ENCODE measurements at regions not wholly inside any gene's neighbourhood (a gene's known extent, or its start where the extent isn't known, plus 50 kb on each side); places are given as distances from the start of the nearest gene placed in this dataset.

DNA sequence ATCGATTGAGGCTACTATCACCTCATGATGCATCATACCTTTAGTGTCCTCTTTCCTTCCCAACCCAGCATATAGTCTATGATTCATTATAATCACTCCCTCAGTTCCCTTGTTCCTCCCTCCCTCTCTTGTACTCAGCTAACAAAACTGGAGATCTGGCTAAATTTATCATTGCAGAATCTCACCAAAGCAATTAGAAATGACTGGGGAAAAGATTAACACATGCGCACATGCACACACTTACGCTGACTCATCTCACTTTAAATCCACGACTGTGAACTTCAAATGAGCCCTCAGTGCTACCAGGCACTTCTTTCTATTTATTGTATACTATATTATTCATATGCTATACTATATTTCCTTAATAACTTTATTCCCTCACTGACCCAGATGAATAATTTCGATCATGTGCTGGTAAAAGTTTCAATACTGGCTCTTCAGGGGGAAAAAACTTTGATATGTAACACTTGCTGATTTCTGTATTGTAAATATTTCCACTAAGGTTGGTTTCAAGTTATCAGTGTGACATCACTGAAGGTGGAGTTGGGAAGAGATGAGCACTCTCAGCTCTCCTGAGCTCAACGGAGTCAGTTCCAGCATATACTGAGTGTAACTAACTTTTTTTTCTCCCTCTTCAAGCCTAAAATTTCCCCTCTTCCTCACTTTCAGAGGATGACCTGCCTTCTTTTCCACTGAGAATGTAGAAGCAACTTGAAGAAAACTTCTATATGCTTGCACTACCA lies 613.7 kb upstream of the B3GALT2 start:
- no TSS peak for BruUV-seq (replicated peaks)
- Histone ChIP-seq H4K20me1 (ENCODE audit: control insufficient read depth, insufficient read depth) (no peaks in the 10 kb centered on the region), H2AFZ (ENCODE audit: control insufficient read depth, low read depth, low read length) (no peak overlapping the region), H3K4me2 (ENCODE audit: control insufficient read depth, insufficient read depth) (no peak overlapping the region), H3K36me3 (ENCODE audit: control insufficient read depth in 2 of 2, insufficient read depth in 2 of 2, low read length in 1 of 2) (no peaks in the 10 kb centered on the region), H3K9me3 (replicated peaks; ENCODE audit: control insufficient read depth, insufficient read depth, low read length) (no peaks in the 10 kb centered on the region), H3K9ac (ENCODE audit: control insufficient read depth, insufficient read depth, low read length) (no peak overlapping the region), H3K27ac (ENCODE audit: control insufficient read depth, insufficient read depth) (no peak overlapping the region), H3K4me1 (ENCODE audit: control insufficient read depth, insufficient read depth, low read length) (no peaks in the 10 kb centered on the region), H3K27me3 (replicated peaks in 1 of 2; ENCODE audit: control insufficient read depth in 2 of 2, insufficient read depth in 2 of 2, low read length in 1 of 2) (no peaks in the 10 kb centered on the region), H3K4me3 (no peak overlapping the region), H3K79me2 (ENCODE audit: control insufficient read depth, insufficient read depth, low read length) (no peaks in the 10 kb centered on the region)
- FAIRE-seq: no peak
- TF ChIP-seq HDAC2 (IDR thresholded peaks at IDR 0.05) (no peak), ELK1 (IDR thresholded peaks at IDR 0.05; ENCODE audit: low read depth, low read length) (no peak), KDM1A (IDR thresholded peaks at IDR 0.05; ENCODE audit: borderline replicate concordance) (no peak), RELA (IDR thresholded peaks at IDR 0.05; ENCODE audit: borderline replicate concordance, partially characterized antibody) (no peak), STAT1 (conservative IDR thresholded peaks at IDR 0.05) (no peak), STAT3 (IDR thresholded peaks at IDR 0.05; ENCODE audit: low read depth, low read length) (no peak), NKRF (conservative IDR thresholded peaks at IDR 0.05) (no peak), ZBED1 (IDR thresholded peaks at IDR 0.05; ENCODE audit: borderline replicate concordance) (no peak), JUND (IDR thresholded peaks at IDR 0.05; ENCODE audit: low read depth, low read length) (no peak)
- DNase-seq (ENCODE audit: low read depth, low spot score): no peak
- 37% methylated on average over 6 of the region's 6 CpGs for WGBS (ENCODE audit: insufficient coverage, insufficient replicate concordance, low lambda C conversion rate, missing lambda C conversion rate)
- SMC1A ChIA-PET (ENCODE audit: uncharacterized antibody, unreplicated experiment): interaction anchor here (1.0 kb wide), 1 partner anchor 14 kb away, joined by 3 read pairs; no protein-coding TSS in a partner anchor
- no peak for ATAC-seq
- RAD21 ChIA-PET (ENCODE audit: unreplicated experiment): no interaction called here
- POLR2A ChIA-PET: no interaction called here
- intact Hi-C loops (cut with micrococcal nuclease; ENCODE audit: unreplicated experiment): no loop called here
- CTCF ChIA-PET: no interaction called here
- in situ Hi-C loops (cut with MboI): no loop called here
